Prostate gland (tissue), 2 donors: ENCODE measurements at regions not wholly inside any gene's neighbourhood (a gene's known extent, or its start where the extent isn't known, plus 50 kb on each side); places are given as distances from the start of the nearest gene placed in this dataset.

Experiments
- CTCF ChIP-seq, 4 experiments: fragments of 200-600 bp in 2 of 4; fragments of 450-650 bp in 2 of 4; sonication (generic) in 2 of 4; IDR thresholded peaks; 1 replicate in 3 of 4; 2 replicates in 1 of 4; pipeline ENCODE4 v1.5.1; 2016 to 2019; ENCODE audit warnings: antibody characterized with exemption in 4 of 4, mild to moderate bottlenecking in 2 of 4, moderate library complexity in 2 of 4
- POLR2AphosphoS5 ChIP-seq: sonication (generic); formaldehyde crosslinking; IDR thresholded peaks from one replicate; pipeline ENCODE4 v1.6.1; 2017; ENCODE audit warnings: antibody characterized with exemption

DNA sequence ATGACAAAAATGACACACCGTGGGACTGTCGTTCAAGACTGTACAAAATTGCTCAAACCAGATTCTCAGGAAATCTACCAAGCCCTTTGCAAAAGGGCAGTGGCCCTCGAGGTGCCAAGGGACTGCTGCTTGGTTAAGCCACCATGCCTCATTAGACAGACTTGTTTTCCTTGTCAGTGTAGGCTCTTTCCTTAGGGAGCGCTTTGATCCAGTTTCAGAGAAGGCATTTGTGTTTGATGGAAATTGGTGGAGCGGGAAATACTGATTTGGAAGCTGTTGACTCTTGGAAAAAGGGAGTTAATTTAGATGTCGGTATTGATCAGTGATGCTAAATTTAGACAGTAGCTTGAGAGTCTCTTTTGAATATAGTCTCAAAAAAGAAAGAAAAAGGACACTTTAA, 304.3 kb upstream of the UMPS start:
- TF ChIP-seq CTCF (IDR thresholded peaks at IDR 0.05) = no peak
- TF ChIP-seq POLR2AphosphoS5 = no peak
